Ovary (tissue), 7 donors: ENCODE measurements at regions not wholly inside any gene's neighbourhood (a gene's known extent, or its start where the extent isn't known, plus 50 kb on each side); places are given as distances from the start of the nearest gene placed in this dataset.

Source experiments
- DNase-seq, 5 donors: peaks; one replicate each; pipeline ENCODE4 v3.0.0-alpha.2; 2019 to 2020
- H3K27ac ChIP-seq, 2 donors: fragments of 200-600 bp; one replicate each; pipeline versions ENCODE4 v1.5.1 to v1.8.0; 2019 to 2022
- H3K27me3 ChIP-seq: fragments of 200-600 bp; one replicate; pipeline ENCODE4 v1.8.0; 2022
- H3K36me3 ChIP-seq: fragments of 200-600 bp; sonication (generic); one replicate; pipeline ENCODE4 v1.5.1; 2019
- H3K4me1 ChIP-seq: one replicate; pipeline ENCODE4 v1.8.1; 2013; ENCODE audit warnings: mild to moderate bottlenecking, moderate library complexity; ENCODE audit not compliant: insufficient read depth
- H3K4me3 ChIP-seq: fragments of 200-600 bp; sonication (generic); one replicate; pipeline ENCODE4 v1.5.1; 2017
- H3K9me3 ChIP-seq, 2 donors: fragments of 200-600 bp in 1 of 2; sonication (generic) in 1 of 2; one replicate each; pipeline versions ENCODE4 v1.5.1 to v1.8.1; 2013 to 2019; ENCODE audit warnings: mild to moderate bottlenecking in 1 of 2, moderate library complexity in 1 of 2
- EP300 ChIP-seq: sonication (generic); formaldehyde crosslinking; IDR thresholded peaks from one replicate; pipeline ENCODE4 v1.6.1; 2017; ENCODE audit warnings: antibody characterized with exemption
- POLR2A ChIP-seq: fragments of 450-650 bp; IDR thresholded peaks from one replicate; pipeline ENCODE4 v1.6.1; 2017; ENCODE audit warnings: antibody characterized with exemption, mild to moderate bottlenecking, moderate library complexity
- WGBS, 3 donors: extraction: QIAGEN DNeasy Blood & Tissue Kit in 1 of 3; methylation state at CpG; one replicate each; pipeline versions ENCODE4 v1.1.5 to v1.1.7; 2013 to 2017; 5-methylcytosine and 5-hydroxymethylcytosine counted together
- intact Hi-C, 4 donors: fragments of 100-400 bp; cut with DNase I; formaldehyde crosslinking; loops; one replicate each; pipeline versions ENCODE4 v1.11.0 to v1.15.1; 2022 to 2023
- TF ChIP-seq, protein P1 (sequence below), 3 donors: fragments of 450-650 bp in 2 of 3; fragments of 200-600 bp in 1 of 3; IDR thresholded peaks; one replicate each; pipeline versions ENCODE4 v1.5.1 to v1.8.0; 2016 to 2022; ENCODE audit warnings: antibody characterized with exemption in 3 of 3, mild to moderate bottlenecking in 1 of 3
- donor health status: DM: no; HTN: no; CAD: no; lungs with moderate emphysema.
- donor health status: DM: no; HTN: no; CAD: no.
- donor health status: Bipolar disorder and iron deficiency.
- donor health status: DM: no; HTN: no; CAD: no.
- donor health status: DM: yes; HTN: yes; CAD: no.

DNA sequence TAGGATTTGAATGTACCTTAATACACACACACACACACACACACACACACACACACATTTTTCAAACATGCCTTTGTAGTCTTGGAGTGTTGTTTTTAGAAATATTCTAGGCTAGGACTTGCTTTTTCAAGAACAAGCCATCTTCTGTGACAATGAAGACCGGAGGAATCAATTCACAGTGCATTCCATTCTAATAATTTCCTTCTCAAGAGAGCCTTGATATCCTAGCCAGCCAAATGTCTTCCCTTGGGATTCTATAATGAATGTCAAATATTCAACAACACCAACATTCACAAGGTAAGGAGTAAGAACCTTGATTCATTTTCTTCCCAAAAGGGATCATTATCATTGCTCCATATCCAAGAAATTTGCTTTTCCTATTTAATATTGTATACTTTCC is 180.3 kb downstream of the SLITRK1 start:
- intact Hi-C loops, result no loop called here
- Histone ChIP-seq H3K9me3 (no peaks in the 10 kb centered on the region), H3K4me1 (no peaks in the 10 kb centered on the region), H3K27me3 (no peaks in the 10 kb centered on the region), H3K4me3 (no peak overlapping the region), H3K27ac (no peak overlapping the region), H3K36me3 (no peaks in the 10 kb centered on the region)
- no peak for TF ChIP-seq EP300
- TF ChIP-seq, protein P1, sequence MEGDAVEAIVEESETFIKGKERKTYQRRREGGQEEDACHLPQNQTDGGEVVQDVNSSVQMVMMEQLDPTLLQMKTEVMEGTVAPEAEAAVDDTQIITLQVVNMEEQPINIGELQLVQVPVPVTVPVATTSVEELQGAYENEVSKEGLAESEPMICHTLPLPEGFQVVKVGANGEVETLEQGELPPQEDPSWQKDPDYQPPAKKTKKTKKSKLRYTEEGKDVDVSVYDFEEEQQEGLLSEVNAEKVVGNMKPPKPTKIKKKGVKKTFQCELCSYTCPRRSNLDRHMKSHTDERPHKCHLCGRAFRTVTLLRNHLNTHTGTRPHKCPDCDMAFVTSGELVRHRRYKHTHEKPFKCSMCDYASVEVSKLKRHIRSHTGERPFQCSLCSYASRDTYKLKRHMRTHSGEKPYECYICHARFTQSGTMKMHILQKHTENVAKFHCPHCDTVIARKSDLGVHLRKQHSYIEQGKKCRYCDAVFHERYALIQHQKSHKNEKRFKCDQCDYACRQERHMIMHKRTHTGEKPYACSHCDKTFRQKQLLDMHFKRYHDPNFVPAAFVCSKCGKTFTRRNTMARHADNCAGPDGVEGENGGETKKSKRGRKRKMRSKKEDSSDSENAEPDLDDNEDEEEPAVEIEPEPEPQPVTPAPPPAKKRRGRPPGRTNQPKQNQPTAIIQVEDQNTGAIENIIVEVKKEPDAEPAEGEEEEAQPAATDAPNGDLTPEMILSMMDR (IDR thresholded peaks at IDR 0.05), result no peak
- no peak for TF ChIP-seq POLR2A
- 69 to 74% (median 70%) methylated on average over 1 of the region's 1 CpG for WGBS, 3 donors
- DNase-seq, result no peak

DNA sequence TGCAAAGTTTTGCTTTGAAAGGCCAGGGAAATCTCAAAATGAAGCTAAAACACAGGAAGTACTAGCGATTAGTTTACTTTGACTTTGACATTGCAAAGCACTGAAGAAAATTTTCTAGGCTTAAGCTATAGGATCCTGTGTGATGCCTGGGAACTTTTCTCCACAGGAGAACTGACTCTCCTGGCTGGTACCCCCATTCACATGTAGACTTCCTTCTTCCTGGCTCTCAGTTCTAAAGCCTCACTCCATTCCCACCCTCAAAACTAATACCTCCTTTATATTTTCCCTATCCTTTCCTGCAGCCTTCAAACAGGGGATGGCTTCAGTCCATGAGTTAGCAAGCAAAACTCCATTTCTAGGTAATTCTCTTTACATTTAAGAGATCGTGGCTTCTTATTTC is 189.5 kb downstream of the SLITRK1 start:
- Histone ChIP-seq H3K9me3 (no peaks in the 10 kb centered on the region), H3K36me3 (no peaks in the 10 kb centered on the region), H3K27me3 (no peaks in the 10 kb centered on the region), H3K4me3 (no peak overlapping the region), H3K4me1 (no peaks in the 10 kb centered on the region), H3K27ac (no peak overlapping the region)
- no peak for TF ChIP-seq POLR2A
- no peak for TF ChIP-seq EP300
- TF ChIP-seq, protein P1 (IDR thresholded peaks at IDR 0.05), result no peak
- 70 to 82% (median 74%) methylated on average over 2 of the region's 2 CpGs for WGBS, 3 donors
- intact Hi-C loops, result no loop called here
- no peak for DNase-seq

DNA sequence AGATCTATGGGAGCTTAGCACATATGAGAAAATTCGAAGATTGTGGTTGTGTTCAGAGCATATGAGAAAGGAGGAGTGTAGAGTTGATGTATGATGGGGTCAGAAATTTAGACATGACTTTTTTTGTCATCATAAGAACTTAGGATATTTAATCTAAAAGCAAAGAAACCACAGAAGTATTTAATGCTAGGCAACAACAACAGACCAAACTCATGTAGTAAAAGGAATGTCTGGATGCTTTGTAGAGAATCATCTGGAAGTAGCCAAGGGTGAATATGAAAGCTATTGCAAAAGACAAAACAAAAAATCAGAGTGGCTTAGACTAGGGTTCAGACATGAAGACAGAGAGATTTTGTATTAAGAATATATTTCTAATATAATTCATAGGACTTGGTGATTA is 190.3 kb downstream of the SLITRK1 start:
- Histone ChIP-seq H3K4me1 (no peaks in the 10 kb centered on the region), H3K4me3 (no peak overlapping the region), H3K9me3 (no peaks in the 10 kb centered on the region), H3K36me3 (no peaks in the 10 kb centered on the region), H3K27me3 (no peaks in the 10 kb centered on the region), H3K27ac (no peak overlapping the region)
- no peak for DNase-seq
- intact Hi-C loops, result no loop called here
- TF ChIP-seq POLR2A (no peak), EP300 (no peak)
- TF ChIP-seq, protein P1 (IDR thresholded peaks at IDR 0.05), result no peak
- WGBS, 3 donors, result 40 to 55% (median 41%) methylated on average over 1 of the region's 1 CpG

DNA sequence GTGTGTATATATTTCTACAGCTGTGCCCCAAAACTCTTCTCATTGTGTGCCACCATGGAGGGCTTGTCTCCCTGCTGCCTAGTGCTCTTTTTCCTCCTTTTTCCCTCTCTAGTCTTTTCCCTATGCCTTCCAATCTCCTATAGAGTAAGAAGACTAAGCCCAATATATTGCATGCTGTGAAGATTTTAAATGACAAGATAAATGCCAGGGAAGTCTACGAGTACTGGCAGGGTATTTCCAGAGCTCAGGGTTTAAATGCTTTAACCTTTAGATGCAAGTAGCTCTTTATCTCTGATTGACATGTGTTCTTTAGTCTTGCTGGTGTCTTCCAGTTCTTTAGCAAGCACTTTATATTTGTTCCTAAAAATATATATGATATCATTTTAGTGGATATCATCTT is 200.7 kb downstream of the SLITRK1 start:
- H3K9me3 ChIP-seq, result no peaks in the 10 kb centered on the region
- WGBS, 3 donors, result 46 to 64% (median 63%) methylated on average over 1 of the region's 1 CpG
- no peaks in the 10 kb centered on the region for H3K36me3 ChIP-seq
- no peak for TF ChIP-seq POLR2A
- TF ChIP-seq, protein P1 (IDR thresholded peaks at IDR 0.05), result no peak
- TF ChIP-seq EP300, result no peak
- no peak overlapping the region for H3K4me3 ChIP-seq
- H3K4me1 ChIP-seq, result no peaks in the 10 kb centered on the region
- H3K27ac ChIP-seq, result no peak overlapping the region
- no peak for DNase-seq
- no peaks in the 10 kb centered on the region for H3K27me3 ChIP-seq
- intact Hi-C loops, result no loop called here

DNA sequence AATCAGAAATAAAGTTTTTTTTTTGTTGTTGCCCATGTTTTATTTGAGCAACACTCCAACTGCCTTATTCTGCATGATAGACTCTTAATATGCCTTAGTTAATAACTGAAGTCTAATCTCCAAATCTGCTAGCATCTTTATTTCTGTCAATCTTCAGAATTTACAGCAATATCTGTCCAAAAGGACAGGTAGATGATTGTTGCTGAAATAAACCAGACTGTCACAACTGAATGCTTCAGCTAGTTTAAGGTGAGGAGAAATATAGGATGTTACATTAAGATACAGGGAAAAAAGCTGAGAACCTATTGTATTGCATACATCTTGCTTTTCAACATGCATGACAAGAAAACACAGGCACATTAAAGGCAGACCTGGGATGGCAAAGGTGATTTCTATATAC is 204.3 kb downstream of the SLITRK1 start:
- intact Hi-C loops, result no loop called here

More for the DNA sequence above, 204.3 kb downstream of the SLITRK1 start:
- Histone ChIP-seq H3K4me3 (no peak overlapping the region), H3K36me3 (no peaks in the 10 kb centered on the region), H3K4me1 (no peaks in the 10 kb centered on the region), H3K9me3 (no peaks in the 10 kb centered on the region), H3K27me3 (no peaks in the 10 kb centered on the region), H3K27ac (no peak overlapping the region)
- TF ChIP-seq, protein P1 (IDR thresholded peaks at IDR 0.05), result no peak
- no peak for TF ChIP-seq EP300
- no peak for TF ChIP-seq POLR2A
- no peak for DNase-seq
